HepG2 (cell line): ENCODE measurements at regions not wholly inside any gene's neighbourhood (a gene's known extent, or its start where the extent isn't known, plus 50 kb on each side); places are given as distances from the start of the nearest gene placed in this dataset.
"Not testable (repeated sequence)": the region's sequence is repeated elsewhere in the genome, so short reads cannot be mapped to it uniquely, and the experiment has no call there.

Experiments
- ATAC-seq: fragments of 200-7000 bp; cut with Tn5 transposase; 3 replicates; pipeline ENCODE4 v1.9.1; 2020; ENCODE audit warnings: mild to moderate bottlenecking, moderate library complexity
- BruUV-seq: library from RNA; stranded (reverse); fragments of 400-500 nt; replicated peaks from 2 replicates; lab custom pipeline; 2021; lab: Mats Ljungman, UMichigan
- CTCF ChIA-PET: fragments of 300-600 bp; formaldehyde crosslinking; extraction: SDS; loops from one replicate; lab custom pipeline; 2021; ENCODE audit warnings: low total read pairs, inconsistent platforms, low intra/inter-chr PET ratio; lab: Yijun Ruan, JAX
- POLR2A ChIA-PET: fragments of 350-600 bp; sonication (Branson Sonifier 250); formaldehyde crosslinking; loops from one replicate; lab custom pipeline; 2020; ENCODE audit warnings: antibody characterized with exemption, inconsistent platforms; lab: Yijun Ruan, JAX
- DNase-seq: peaks from one replicate; pipeline ENCODE4 v3.0.0-alpha.2; 2015; ENCODE audit warnings: low spot score
- FAIRE-seq: peaks from 3 replicates; lab custom pipeline; 2011; peaks lifted over from hg19 to GRCh38; lab: Jason Lieb, UNC
- H2AFZ ChIP-seq: one replicate; pipeline ENCODE4 v1.6.1; 2011; ENCODE audit warnings: low read length, inconsistent platforms
- H3K27ac ChIP-seq: fragments of 300-600 bp; 3 replicates; pipeline ENCODE4 v1.8.0; 2011; ENCODE audit warnings: mixed run types, mild to moderate bottlenecking, mixed read lengths, low read length, inconsistent platforms; ENCODE audit not compliant: insufficient read depth; ENCODE audit errors: extremely low read length
- H3K27me3 ChIP-seq, 2 experiments: fragments of 200-600 bp in 1 of 2; 2 replicates in 1 of 2; 3 replicates in 1 of 2; pipeline versions ENCODE4 v1.6.0 to v1.8.0; 2011; ENCODE audit warnings: low read length in 2 of 2, mild to moderate bottlenecking in 2 of 2, moderate library complexity in 2 of 2, inconsistent platforms in 1 of 2; ENCODE audit not compliant: insufficient read depth in 2 of 2, control insufficient read depth in 1 of 2
- H3K36me3 ChIP-seq, 2 experiments: fragments of 200-600 bp in 1 of 2; replicated peaks in 1 of 2; 2 replicates in 1 of 2; 3 replicates in 1 of 2; pipeline versions ENCODE4 v1.5.1 to v1.8.0; 2011; ENCODE audit warnings: low read length in 2 of 2, inconsistent platforms in 1 of 2; ENCODE audit not compliant: insufficient read depth in 2 of 2, control insufficient read depth in 1 of 2
- H3K4me1 ChIP-seq: 2 replicates; pipeline ENCODE4 v1.5.1; 2012; ENCODE audit warnings: low read length, inconsistent platforms; ENCODE audit not compliant: insufficient read depth
- H3K4me2 ChIP-seq: 2 replicates; pipeline ENCODE4 v1.6.0; 2011; ENCODE audit warnings: low read depth, low read length, inconsistent platforms
- H3K4me3 ChIP-seq, 3 experiments: fragments of 200-600 bp in 1 of 3; sonication (generic), shearing (Covaris generic) in 1 of 3; replicated peaks in 1 of 3; 2 replicates each; pipeline ENCODE4 v1.5.1; 2011 to 2016; ENCODE audit warnings: low read length in 3 of 3, inconsistent platforms in 2 of 3, low read depth in 2 of 3, mild to moderate bottlenecking in 2 of 3, control low read depth in 1 of 3, mixed read lengths in 1 of 3; ENCODE audit not compliant: insufficient read depth in 1 of 3
- H3K79me2 ChIP-seq: one replicate; pipeline ENCODE4 v1.6.1; 2011; ENCODE audit warnings: low read length, inconsistent platforms; ENCODE audit not compliant: insufficient read depth
- H3K9ac ChIP-seq: 2 replicates; pipeline ENCODE4 v1.6.0; 2011; ENCODE audit warnings: mild to moderate bottlenecking, low read depth, low read length, inconsistent platforms; ENCODE audit not compliant: insufficient read depth
- H3K9me3 ChIP-seq: 2 replicates; pipeline ENCODE4 v1.5.1; 2012; ENCODE audit warnings: mild to moderate bottlenecking, low read length
- H4K20me1 ChIP-seq: 2 replicates; pipeline ENCODE4 v1.6.0; 2011; ENCODE audit warnings: inconsistent platforms, mild to moderate bottlenecking, low read length, moderate library complexity; ENCODE audit not compliant: insufficient read depth
- ATF4 ChIP-seq, 2 experiments: fragments of 450-650 bp in 1 of 2; sonication (generic) in 1 of 2; formaldehyde crosslinking; IDR thresholded peaks; 2 replicates each; pipeline versions ENCODE4 v1.5.0 to v1.8.0; 2020 to 2022; ENCODE audit warnings: mild to moderate bottlenecking in 1 of 2, missing genetic modification reagents in 1 of 2
- E2F2 ChIP-seq: sonication (generic); formaldehyde crosslinking; IDR thresholded peaks from 2 replicates; pipeline ENCODE4 v1.4.0; 2020; ENCODE audit warnings: missing genetic modification reagents, borderline replicate concordance
- GABPA ChIP-seq, 2 experiments: IDR thresholded peaks; 2 replicates each; pipeline ENCODE4 v1.6.1; 2011 to 2016; ENCODE audit warnings: low read depth in 2 of 2, low read length in 1 of 2, missing biosample characterization in 1 of 2, missing genetic modification characterization in 1 of 2
- IRX3 ChIP-seq: sonication (generic); formaldehyde crosslinking; IDR thresholded peaks from 2 replicates; pipeline ENCODE4 v1.8.1; 2023; ENCODE audit warnings: mild to moderate bottlenecking, low read depth, missing genetic modification reagents, borderline replicate concordance
- ISX ChIP-seq: sonication (generic); formaldehyde crosslinking; conservative IDR thresholded peaks from 2 replicates; pipeline ENCODE4 v1.5.0; 2020; ENCODE audit warnings: missing genetic modification reagents
- KAT7 ChIP-seq: IDR thresholded peaks from 2 replicates; pipeline ENCODE4 v1.6.1; 2018; ENCODE audit warnings: borderline replicate concordance, missing compliant biosample characterization
- ZNF275 ChIP-seq: sonication (generic); formaldehyde crosslinking; IDR thresholded peaks from 2 replicates; pipeline ENCODE4 v1.8.0; 2022; ENCODE audit warnings: missing genetic modification reagents, mild to moderate bottlenecking, inconsistent platforms, borderline replicate concordance
- ZNF572 ChIP-seq: sonication (generic); formaldehyde crosslinking; IDR thresholded peaks from 2 replicates; pipeline ENCODE4 v1.5.1; 2020; ENCODE audit warnings: mild to moderate bottlenecking, missing genetic modification reagents
- WGBS: methylation state at CpG from one replicate; pipeline ENCODE4 v1.1.6; 2017; ENCODE audit warnings: low lambda C conversion rate; 5-methylcytosine and 5-hydroxymethylcytosine counted together
- in situ Hi-C: cut with HindIII; loops from 2 replicates; pipeline ENCODE4 v1.10.0; 2017; ENCODE audit warnings: low pct_unique_long_range_greater_than_20kb; ENCODE audit not compliant: extremely low pct_ligation_motif_present
- intact Hi-C: fragments of 100-400 bp; cut with micrococcal nuclease; formaldehyde crosslinking; loops from one replicate; pipeline ENCODE4 v1.10.0; 2022; ENCODE audit not compliant: unreplicated experiment

GRCh38 chr6:139881236-139881635 is 506.8 kb upstream of the CITED2 start (continued):
- TF ChIP-seq ZNF275 (CRISPR knock-in tag) = no peak
- TF ChIP-seq ZNF572 (CRISPR knock-in tag) = no peak
- no peak for TF ChIP-seq ISX (CRISPR knock-in tag)
- no peak for TF ChIP-seq GABPA (IDR thresholded peaks at IDR 0.05; ENCODE audit: low read depth, low read length)
- no peak for TF ChIP-seq GABPA (CRISPR knock-in tag; IDR thresholded peaks at IDR 0.05; ENCODE audit: low read depth)
- TF ChIP-seq E2F2 (CRISPR knock-in tag) = no peak
- no peak for TF ChIP-seq IRX3 (CRISPR knock-in tag)

GRCh38 chr6:139879823-139880356 is 505.4 kb upstream of the CITED2 start:
- Histone ChIP-seq H3K27me3 (no peaks in the 10 kb centered on the region), H3K79me2 (no peaks in the 10 kb centered on the region), H3K9me3 (no peaks in the 10 kb centered on the region), H3K4me2 (no peak overlapping the region), H3K4me1 (no peaks in the 10 kb centered on the region), H3K27ac (no peak overlapping the region), H3K4me3 (no peak overlapping the region), H3K36me3 (no peaks in the 10 kb centered on the region), H2AFZ (no peak overlapping the region), H4K20me1 (no peaks in the 10 kb centered on the region), H3K9ac (no peak overlapping the region)
- intact Hi-C loops = loop anchor here (5.0 to 10.0 kb wide), 3 partner anchors 225 to 1042 kb away; partner anchors contain the start of gene CITED2
- no peak for FAIRE-seq
- ATAC-seq = no peak; the same call in 2 of the 3 replicates
- BruUV-seq = no TSS peak
- ChIA-PET POLR2A (no interaction called here), CTCF (no interaction called here)
- 24% methylated on average over 5 of the region's 5 CpGs for WGBS
- in situ Hi-C loops = loop anchor here (10.0 kb wide), 1 partner anchor 565 kb away; no protein-coding TSS in a partner anchor
- no peak for TF ChIP-seq KAT7
- peak in 1 of 2 experiments; percentile 74; a peak in 2 of 4 replicates for TF ChIP-seq ATF4 (CRISPR knock-in tag; IDR thresholded peaks at IDR 0.05)
- DNase-seq = no peak

- BruUV-seq, ATAC-seq, FAIRE-seq: not testable (repeated sequence)
Measured at GRCh38 chr6:139879241-139879640, 504.8 kb upstream of the CITED2 start.

More at GRCh38 chr6:139879241-139879640, 504.8 kb upstream of the CITED2 start:
- H3K9ac ChIP-seq, H3K36me3 ChIP-seq, DNase-seq, H3K27me3 ChIP-seq, H3K79me2 ChIP-seq, H3K4me3 ChIP-seq, H4K20me1 ChIP-seq, H3K9me3 ChIP-seq, H3K4me2 ChIP-seq, H3K27ac ChIP-seq, H2AFZ ChIP-seq, POLR2A ChIA-PET, in situ Hi-C loops, H3K4me1 ChIP-seq, CTCF ChIA-PET, intact Hi-C loops: not testable (repeated sequence)
- WGBS = 76% methylated on average over 12 of the region's 12 CpGs
